22Rv1 (cell line): ENCODE measurements at regions not wholly inside any gene's neighbourhood (a gene's known extent, or its start where the extent isn't known, plus 50 kb on each side); places are given as distances from the start of the nearest gene placed in this dataset.

Experiments used
- ZFX ChIP-seq: fragments of 450-650 bp; IDR thresholded peaks from 2 replicates; pipeline ENCODE4 v1.6.1; 2017; ENCODE audit warnings: antibody characterized with exemption, borderline replicate concordance
- TF ChIP-seq, protein P1 (sequence below): fragments of 450-650 bp; IDR thresholded peaks from 2 replicates; pipeline ENCODE4 v1.5.1; 2017; ENCODE audit warnings: mild to moderate bottlenecking

DNA sequence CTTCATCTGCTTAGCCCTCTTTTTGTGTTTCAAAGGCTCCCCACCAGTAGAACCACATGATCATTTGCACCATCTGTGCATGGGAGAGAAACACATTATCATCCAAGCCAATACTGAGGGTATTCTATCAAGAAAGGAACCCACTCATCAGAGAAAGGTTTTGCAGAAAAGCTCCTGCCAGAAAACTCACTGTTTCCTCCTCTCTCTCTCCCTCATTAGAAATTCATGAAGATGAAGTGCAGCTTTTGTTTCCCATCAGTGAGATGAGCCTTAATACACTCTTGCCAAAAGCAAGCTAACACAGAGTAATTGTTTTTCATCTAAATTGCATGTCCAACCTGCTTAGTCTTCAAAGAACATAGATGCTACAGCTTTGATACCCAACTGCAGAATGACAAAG is 142.4 kb upstream of the GRAMD2B start:
- TF ChIP-seq, protein P1, sequence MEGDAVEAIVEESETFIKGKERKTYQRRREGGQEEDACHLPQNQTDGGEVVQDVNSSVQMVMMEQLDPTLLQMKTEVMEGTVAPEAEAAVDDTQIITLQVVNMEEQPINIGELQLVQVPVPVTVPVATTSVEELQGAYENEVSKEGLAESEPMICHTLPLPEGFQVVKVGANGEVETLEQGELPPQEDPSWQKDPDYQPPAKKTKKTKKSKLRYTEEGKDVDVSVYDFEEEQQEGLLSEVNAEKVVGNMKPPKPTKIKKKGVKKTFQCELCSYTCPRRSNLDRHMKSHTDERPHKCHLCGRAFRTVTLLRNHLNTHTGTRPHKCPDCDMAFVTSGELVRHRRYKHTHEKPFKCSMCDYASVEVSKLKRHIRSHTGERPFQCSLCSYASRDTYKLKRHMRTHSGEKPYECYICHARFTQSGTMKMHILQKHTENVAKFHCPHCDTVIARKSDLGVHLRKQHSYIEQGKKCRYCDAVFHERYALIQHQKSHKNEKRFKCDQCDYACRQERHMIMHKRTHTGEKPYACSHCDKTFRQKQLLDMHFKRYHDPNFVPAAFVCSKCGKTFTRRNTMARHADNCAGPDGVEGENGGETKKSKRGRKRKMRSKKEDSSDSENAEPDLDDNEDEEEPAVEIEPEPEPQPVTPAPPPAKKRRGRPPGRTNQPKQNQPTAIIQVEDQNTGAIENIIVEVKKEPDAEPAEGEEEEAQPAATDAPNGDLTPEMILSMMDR: no peak
- TF ChIP-seq ZFX: no peak
